SK-N-SH treated with all-trans-retinoic acid at 6 μM for 48 hours (cell line): ENCODE measurements at regions not wholly inside any gene's neighbourhood (a gene's known extent, or its start where the extent isn't known, plus 50 kb on each side); places are given as distances from the start of the nearest gene placed in this dataset.

Source experiments
- ATAC-seq: fragments of 200-7000 bp; cut with Tn5 transposase; 3 replicates; pipeline ENCODE4 v1.9.1; 2020; ENCODE audit warnings: mild to moderate bottlenecking, moderate library complexity
- ARNTL ChIP-seq: fragments of 450-650 bp; formaldehyde crosslinking; IDR thresholded peaks from 2 replicates; pipeline ENCODE4 v1.5.0; 2020; ENCODE audit warnings: low read depth, mild to moderate bottlenecking, moderate library complexity, borderline replicate concordance
- BACH2 ChIP-seq: fragments of 250-450 bp; sonication (Bioruptor Pico); IDR thresholded peaks from 2 replicates; pipeline ENCODE4 v1.9.0; 2021; ENCODE audit warnings: mild to moderate bottlenecking, borderline replicate concordance
- CREB5 ChIP-seq: fragments of 250-450 bp; sonication (Bioruptor Pico); IDR thresholded peaks from 2 replicates; pipeline ENCODE4 v1.5.1; 2020; ENCODE audit warnings: low read depth, mild to moderate bottlenecking, moderate library complexity
- CSRNP3 ChIP-seq: fragments of 250-450 bp; sonication (Bioruptor Pico); IDR thresholded peaks from 2 replicates; pipeline ENCODE4 v1.5.1; 2021; ENCODE audit warnings: mild to moderate bottlenecking, moderate library complexity
- ESRRG ChIP-seq: fragments of 250-450 bp; sonication (Bioruptor Pico); IDR thresholded peaks from 2 replicates; pipeline ENCODE4 v1.6.1; 2021; ENCODE audit warnings: mild to moderate bottlenecking
- ISL1 ChIP-seq: fragments of 250-450 bp; sonication (Bioruptor Pico); IDR thresholded peaks from 2 replicates; pipeline ENCODE4 v2.1.2; 2022; ENCODE audit warnings: mild to moderate bottlenecking, moderate library complexity
- POU6F1 ChIP-seq: fragments of 250-450 bp; sonication (Bioruptor Pico); IDR thresholded peaks from 2 replicates; pipeline ENCODE4 v1.8.0; 2021; ENCODE audit warnings: low read depth, mild to moderate bottlenecking, moderate library complexity, borderline replicate concordance
- PPARA ChIP-seq: fragments of 250-450 bp; sonication (Bioruptor Pico); IDR thresholded peaks from 2 replicates; pipeline ENCODE4 v1.5.0; 2020; ENCODE audit warnings: mild to moderate bottlenecking, borderline replicate concordance
- RARB ChIP-seq: fragments of 250-450 bp; sonication (Bioruptor Pico); IDR thresholded peaks from 2 replicates; pipeline ENCODE4 v1.8.0; 2021; ENCODE audit warnings: mild to moderate bottlenecking, moderate library complexity
- SNAI2 ChIP-seq: fragments of 250-450 bp; sonication (Bioruptor Pico); IDR thresholded peaks from 2 replicates; pipeline ENCODE4 v1.5.0; 2020; ENCODE audit warnings: mild to moderate bottlenecking, moderate library complexity
- TCF4 ChIP-seq: fragments of 250-450 bp; sonication (Bioruptor Pico); IDR thresholded peaks from 2 replicates; pipeline ENCODE4 v1.8.0; 2021; ENCODE audit warnings: mild to moderate bottlenecking, moderate library complexity, borderline replicate concordance
- TOX ChIP-seq: fragments of 250-450 bp; sonication (Bioruptor Pico); IDR thresholded peaks from 2 replicates; pipeline ENCODE4 v1.8.0; 2021; ENCODE audit warnings: mild to moderate bottlenecking, moderate library complexity, borderline replicate concordance
- TSHZ2 ChIP-seq: fragments of 250-450 bp; sonication (Bioruptor Pico); IDR thresholded peaks from 2 replicates; pipeline ENCODE4 v1.5.0; 2020; ENCODE audit warnings: mild to moderate bottlenecking, moderate library complexity
- ZC3H10 ChIP-seq: fragments of 250-450 bp; sonication (Bioruptor Pico); IDR thresholded peaks from 2 replicates; pipeline ENCODE4 v1.5.1; 2021; ENCODE audit warnings: mild to moderate bottlenecking, moderate library complexity
- ZFP3 ChIP-seq: fragments of 250-450 bp; sonication (Bioruptor Pico); IDR thresholded peaks from 2 replicates; pipeline ENCODE4 v1.5.0; 2020; ENCODE audit warnings: mild to moderate bottlenecking, moderate library complexity
- ZFP30 ChIP-seq: fragments of 450-650 bp; formaldehyde crosslinking; IDR thresholded peaks from 2 replicates; pipeline ENCODE4 v1.5.0; 2022; ENCODE audit warnings: mild to moderate bottlenecking, moderate library complexity
- ZNF565 ChIP-seq: fragments of 450-650 bp; formaldehyde crosslinking; conservative IDR thresholded peaks from 2 replicates; pipeline ENCODE4 v1.5.0; 2020; ENCODE audit warnings: low read depth, mild to moderate bottlenecking, moderate library complexity
- ZNF70 ChIP-seq: fragments of 450-650 bp; formaldehyde crosslinking; IDR thresholded peaks from 2 replicates; pipeline ENCODE4 v1.5.0; 2020; ENCODE audit warnings: mild to moderate bottlenecking, moderate library complexity

- no peak for TF ChIP-seq POU6F1 (CRISPR knock-in tag)
- no peak for TF ChIP-seq ZNF70 (CRISPR knock-in tag)
- TF ChIP-seq ZFP30 (CRISPR knock-in tag): no peak
- no peak for TF ChIP-seq ZC3H10
Observed at GRCh38 chr11:25225078-25225477, 728.2 kb downstream of the LUZP2 start (continued).

GRCh38 chr11:25242928-25243327 is 746.1 kb downstream of the LUZP2 start:
- no peak for ATAC-seq
- TF ChIP-seq RARB (CRISPR knock-in tag) (no peak), ZNF565 (CRISPR knock-in tag) (no peak)
- TF ChIP-seq, all 23 proteins: peak for 0

- no peak for ATAC-seq
- TF ChIP-seq BACH2 (CRISPR knock-in tag) (no peak), ZFP30 (CRISPR knock-in tag) (no peak), TOX (CRISPR knock-in tag) (no peak), ZFP3 (CRISPR knock-in tag) (no peak), CSRNP3 (CRISPR knock-in tag) (no peak), SNAI2 (CRISPR knock-in tag) (no peak), ISL1 (no peak)
Observed at GRCh38 chr11:25244126-25244525, 747.3 kb downstream of the LUZP2 start.

- TF ChIP-seq ESRRG (CRISPR knock-in tag) (no peak), TOX (CRISPR knock-in tag) (no peak), PPARA (CRISPR knock-in tag) (no peak), RARB (CRISPR knock-in tag) (no peak), TSHZ2 (no peak), BACH2 (CRISPR knock-in tag) (no peak), ZNF70 (CRISPR knock-in tag) (no peak), ZC3H10 (no peak), CSRNP3 (CRISPR knock-in tag) (no peak), CREB5 (CRISPR knock-in tag) (no peak), POU6F1 (CRISPR knock-in tag) (no peak), SNAI2 (CRISPR knock-in tag) (no peak), TCF4 (no peak), ARNTL (no peak)
- no peak for ATAC-seq
Observed at GRCh38 chr11:25247336-25247735, 750.5 kb downstream of the LUZP2 start.
